Lower leg skin (tissue), 4 donors: ENCODE measurements at regions not wholly inside any gene's neighbourhood (a gene's known extent, or its start where the extent isn't known, plus 50 kb on each side); places are given as distances from the start of the nearest gene placed in this dataset.
"Not testable (repeated sequence)": the region's sequence is repeated elsewhere in the genome, so short reads cannot be mapped to it uniquely, and the experiment has no call there.

Experiments used
- DNase-seq, 2 donors: peaks; one replicate each; pipeline ENCODE4 v3.0.0-alpha.2; 2019; ENCODE audit warnings: low spot score in 2 of 2
- H3K4me3 ChIP-seq: fragments of 200-600 bp; sonication (generic); 2 replicates; pipeline ENCODE4 v1.5.1; 2017; ENCODE audit warnings: mild to moderate bottlenecking, low read depth; ENCODE audit not compliant: poor library complexity, severe bottlenecking
- POLR2A ChIP-seq, 2 donors: fragments of 450-650 bp; IDR thresholded peaks; one replicate each; pipeline ENCODE4 v1.6.1; 2016 to 2017; ENCODE audit warnings: antibody characterized with exemption in 2 of 2, mild to moderate bottlenecking in 1 of 2, moderate library complexity in 1 of 2
- WGBS, 2 donors: methylation state at CpG; one replicate each; pipeline ENCODE4 v1.1.5; 2018; 5-methylcytosine and 5-hydroxymethylcytosine counted together
- intact Hi-C: fragments of 100-400 bp; cut with DNase I; formaldehyde crosslinking; loops from one replicate; pipeline ENCODE4 v1.15.0; 2023; ENCODE audit warnings: low total_unique reads
- TF ChIP-seq, protein P1 (sequence below), 3 donors: fragments of 450-650 bp; IDR thresholded peaks; one replicate each; pipeline ENCODE4 v1.5.1; 2016; ENCODE audit warnings: antibody characterized with exemption in 3 of 3, mild to moderate bottlenecking in 3 of 3, moderate library complexity in 2 of 3

GRCh38 chr2:75292826-75293225, 93.5 kb upstream of the TACR1 start:
- H3K4me3 ChIP-seq = no peak overlapping the region
- DNase-seq = no peak
- intact Hi-C loops = no loop called here
- WGBS, 2 donors = 63 to 65% methylated on average over 1 of the region's 1 CpG
- no peak for TF ChIP-seq POLR2A (IDR thresholded peaks at IDR 0.05)
- TF ChIP-seq, protein P1, sequence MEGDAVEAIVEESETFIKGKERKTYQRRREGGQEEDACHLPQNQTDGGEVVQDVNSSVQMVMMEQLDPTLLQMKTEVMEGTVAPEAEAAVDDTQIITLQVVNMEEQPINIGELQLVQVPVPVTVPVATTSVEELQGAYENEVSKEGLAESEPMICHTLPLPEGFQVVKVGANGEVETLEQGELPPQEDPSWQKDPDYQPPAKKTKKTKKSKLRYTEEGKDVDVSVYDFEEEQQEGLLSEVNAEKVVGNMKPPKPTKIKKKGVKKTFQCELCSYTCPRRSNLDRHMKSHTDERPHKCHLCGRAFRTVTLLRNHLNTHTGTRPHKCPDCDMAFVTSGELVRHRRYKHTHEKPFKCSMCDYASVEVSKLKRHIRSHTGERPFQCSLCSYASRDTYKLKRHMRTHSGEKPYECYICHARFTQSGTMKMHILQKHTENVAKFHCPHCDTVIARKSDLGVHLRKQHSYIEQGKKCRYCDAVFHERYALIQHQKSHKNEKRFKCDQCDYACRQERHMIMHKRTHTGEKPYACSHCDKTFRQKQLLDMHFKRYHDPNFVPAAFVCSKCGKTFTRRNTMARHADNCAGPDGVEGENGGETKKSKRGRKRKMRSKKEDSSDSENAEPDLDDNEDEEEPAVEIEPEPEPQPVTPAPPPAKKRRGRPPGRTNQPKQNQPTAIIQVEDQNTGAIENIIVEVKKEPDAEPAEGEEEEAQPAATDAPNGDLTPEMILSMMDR (IDR thresholded peaks at IDR 0.05) = no peak

GRCh38 chr2:75290600-75291150, 91.4 kb upstream of the TACR1 start:
- intact Hi-C loops = no loop called here
- 44 to 50% methylated on average over 2 of the region's 2 CpGs for WGBS, 2 donors
- TF ChIP-seq POLR2A (IDR thresholded peaks at IDR 0.05) = no peak
- TF ChIP-seq, protein P1 (IDR thresholded peaks at IDR 0.05) = no peak
- no peak for DNase-seq
- H3K4me3 ChIP-seq = no peak overlapping the region

DNA sequence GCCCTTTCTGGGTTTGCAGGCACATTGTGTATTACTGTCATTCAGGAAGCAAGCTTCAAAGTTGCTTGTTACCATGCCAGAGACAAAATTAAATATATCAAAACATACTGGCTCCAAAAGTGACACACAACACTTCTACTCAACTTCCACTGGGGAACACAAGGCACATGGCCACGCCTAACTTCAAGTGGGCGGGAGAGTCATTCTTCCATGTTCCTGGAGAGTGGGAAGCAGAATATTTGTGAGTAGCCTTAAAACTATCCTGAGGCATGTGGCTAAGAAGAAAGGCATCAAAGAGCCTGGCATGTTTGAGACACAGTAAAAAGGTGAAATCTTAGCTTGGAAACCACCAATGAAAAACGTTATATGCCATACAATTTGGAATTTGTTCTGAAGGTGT, 90.5 kb upstream of the TACR1 start:
- no peak overlapping the region for H3K4me3 ChIP-seq
- intact Hi-C loops = no loop called here
- WGBS, 2 donors = 61 to 77% methylated on average over 3 of the region's 3 CpGs
- DNase-seq = no peak
- TF ChIP-seq, protein P1 (IDR thresholded peaks at IDR 0.05) = no peak
- TF ChIP-seq POLR2A (IDR thresholded peaks at IDR 0.05) = no peak

- H3K4me3 ChIP-seq, intact Hi-C loops, DNase-seq: not testable (repeated sequence)
- 71 to 79% methylated on average over 7 of the region's 7 CpGs for WGBS, 2 donors
Observed at GRCh38 chr2:75289178-75289577, 89.9 kb upstream of the TACR1 start.

- intact Hi-C loops = no loop called here
- TF ChIP-seq, protein P1 (IDR thresholded peaks at IDR 0.05) = no peak
- no peak for TF ChIP-seq POLR2A (IDR thresholded peaks at IDR 0.05)
- DNase-seq = no peak
- H3K4me3 ChIP-seq = no peak overlapping the region
Observed at GRCh38 chr2:75288760-75289159, 89.4 kb upstream of the TACR1 start.

DNA sequence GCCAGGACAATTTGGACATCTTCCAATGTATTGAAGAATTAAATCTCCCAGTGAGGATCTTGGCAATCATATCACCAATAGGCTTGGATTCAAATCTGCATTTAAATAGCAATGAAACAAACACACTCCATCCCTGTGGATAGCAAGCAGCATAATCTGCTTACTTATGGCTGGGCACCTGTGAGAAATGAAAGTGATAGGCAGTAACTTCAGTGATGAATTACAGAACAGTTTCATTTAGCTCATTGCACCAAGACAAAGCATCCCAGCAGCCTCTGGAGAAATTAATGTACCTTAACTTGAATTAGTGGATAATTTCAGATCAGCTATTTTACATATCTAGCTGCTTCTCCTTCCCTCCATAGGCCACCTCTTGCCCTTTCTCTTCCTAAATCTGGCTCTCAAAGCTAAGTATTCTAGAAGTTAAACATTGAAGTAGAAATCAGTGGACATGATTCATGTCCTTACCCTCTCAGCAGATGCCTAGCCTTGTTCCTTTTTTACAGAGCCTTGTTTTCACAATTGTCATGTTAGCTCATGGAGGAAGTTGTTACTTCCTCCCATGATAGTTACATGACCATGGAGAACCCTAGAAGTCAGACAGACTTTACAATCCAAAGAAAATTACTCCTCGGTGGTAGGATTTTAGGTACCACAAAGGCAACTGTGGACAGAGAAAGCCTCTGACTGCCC, 88.5 kb upstream of the TACR1 start:
- H3K4me3 ChIP-seq = no peak overlapping the region
- DNase-seq = no peak
- WGBS, 2 donors = 63 to 76% methylated on average over 1 of the region's 1 CpG
- intact Hi-C loops = no loop called here
- TF ChIP-seq, protein P1 (IDR thresholded peaks at IDR 0.05) = no peak
- no peak for TF ChIP-seq POLR2A (IDR thresholded peaks at IDR 0.05)
